HS-5 (cell line): ENCODE measurements at regions not wholly inside any gene's neighbourhood (a gene's known extent, or its start where the extent isn't known, plus 50 kb on each side); places are given as distances from the start of the nearest gene placed in this dataset.

Experiments
- DNase-seq: peaks from one replicate; pipeline ENCODE4 v3.0.0-alpha.2; 2012; ENCODE audit warnings: low read depth

GRCh38 chr2:20150110-20150706 lies 74.7 kb downstream of the SDC1 start:
- DNase-seq = no peak

- DNase-seq = no peak
These were observed 75.3 kb downstream of the SDC1 start for GRCh38 chr2:20149703-20150030.

- DNase-seq = peak; percentile 91
These were observed 75.8 kb downstream of the SDC1 start for GRCh38 chr2:20148923-20149702.

- no peak for DNase-seq
These were observed 76.5 kb downstream of the SDC1 start for GRCh38 chr2:20148426-20148922.

- no peak for DNase-seq
These were observed 77.6 kb downstream of the SDC1 start for GRCh38 chr2:20147351-20147750.

GRCh38 chr2:20146401-20146800 lies 78.5 kb downstream of the SDC1 start:
- no peak for DNase-seq

- no peak for DNase-seq
These were observed 79.3 kb downstream of the SDC1 start for GRCh38 chr2:20145497-20146193.

GRCh38 chr2:20144861-20145260 lies 80.1 kb downstream of the SDC1 start:
- no peak for DNase-seq

GRCh38 chr2:20144196-20144595 lies 80.7 kb downstream of the SDC1 start:
- no peak for DNase-seq

GRCh38 chr2:20143263-20143662 lies 81.7 kb downstream of the SDC1 start:
- DNase-seq = no peak

- DNase-seq = no peak
These were observed 83.1 kb downstream of the SDC1 start for GRCh38 chr2:20141806-20142205.

GRCh38 chr2:20141056-20141762 lies 83.7 kb downstream of the SDC1 start:
- DNase-seq = peak; percentile 93

GRCh38 chr2:20140321-20141055 lies 84.4 kb downstream of the SDC1 start:
- no peak for DNase-seq

- DNase-seq = no peak
These were observed 85.3 kb downstream of the SDC1 start for GRCh38 chr2:20139407-20140172.

- no peak for DNase-seq
These were observed 86.2 kb downstream of the SDC1 start for GRCh38 chr2:20138696-20139095.

- DNase-seq = no peak
These were observed 86.5 kb upstream of the LAPTM4A start for GRCh38 chr2:20137884-20138283.

- no peak for DNase-seq
These were observed 85.7 kb upstream of the LAPTM4A start for GRCh38 chr2:20137131-20137571.

GRCh38 chr2:20136149-20136548 lies 84.7 kb upstream of the LAPTM4A start:
- no peak for DNase-seq

- no peak for DNase-seq
These were observed 84.2 kb upstream of the LAPTM4A start for GRCh38 chr2:20135631-20136050.

- no peak for DNase-seq
These were observed 81.6 kb upstream of the LAPTM4A start for GRCh38 chr2:20132990-20133535.
